ENCODE measurements at regions not wholly inside any gene's neighbourhood (a gene's known extent, or its start where the extent isn't known, plus 50 kb on each side); places are given as distances from the start of the nearest gene placed in this dataset.

GRCh38 chr22:49035818-49036457, 791.7 kb downstream of the BRD1 start:
- Histone ChIP-seq H3K9me3 (ENCODE audit: control insufficient read depth in 1 of 2, insufficient read depth in 1 of 2, low read depth in 1 of 2, low read length in 2 of 2) (no peaks in the 10 kb centered on the region), H3K27ac (ENCODE audit: low read depth, low read length) (no peak overlapping the region), H3K27me3 (ENCODE audit: insufficient read depth, low read length) (peaks cover 15% of the 10 kb centered on the region), H4K20me1 (ENCODE audit: insufficient read depth) (no peaks in the 10 kb centered on the region), H2AFZ (ENCODE audit: low read depth, low read length, poor library complexity, severe bottlenecking) (no peak overlapping the region), H3K9ac (ENCODE audit: low read length) (no peak overlapping the region), H3K9me2 (ENCODE audit: insufficient read depth) (no peaks in the 10 kb centered on the region), H3K79me2 (ENCODE audit: insufficient read depth, low read length) (no peaks in the 10 kb centered on the region), H3K4me2 (ENCODE audit: low read length) (no peak overlapping the region), H3K36me3 (ENCODE audit: control insufficient read depth in 1 of 2, insufficient read depth in 2 of 2, low read length in 2 of 2) (no peaks in the 10 kb centered on the region), H3K4me1 (ENCODE audit: control insufficient read depth in 1 of 2, insufficient read depth in 2 of 2, low read length in 2 of 2) (no peaks in the 10 kb centered on the region), H3K4me3 (replicated peaks in 1 of 2; ENCODE audit: low read depth in 1 of 2, low read length in 2 of 2) (no peak overlapping the region)
- RAD21 ChIA-PET (ENCODE audit: low non-redundant PET in 1 of 2, low total read pairs in 2 of 2, uncharacterized antibody in 2 of 2, unreplicated experiment in 2 of 2): no interaction called here
- DNase-seq (ENCODE audit: low read depth, low spot score): no peak
- no TSS peak for BruUV-seq (replicated peaks)
- TF ChIP-seq YY1 (IDR thresholded peaks at IDR 0.05; ENCODE audit: extremely low read depth, insufficient replicate concordance, low read depth, low read length) (no peak), POLR2AphosphoS5 (IDR thresholded peaks at IDR 0.05; ENCODE audit: low read depth, low read length) (no peak), EGR1 (IDR thresholded peaks at IDR 0.05; ENCODE audit: low read depth) (no peak), ATF3 (IDR thresholded peaks at IDR 0.05) (no peak), SIN3A (IDR thresholded peaks at IDR 0.05; ENCODE audit: low read depth) (no peak), JUND (IDR thresholded peaks at IDR 0.05) (no peak), CEBPB (IDR thresholded peaks at IDR 0.05; ENCODE audit: low read depth) (no peak)
- CTCF ChIA-PET: no interaction called here
- POLR2A ChIA-PET: no interaction called here
- no peak for ATAC-seq
- intact Hi-C loops (cut with micrococcal nuclease): no loop called here

- Histone ChIP-seq H3K9me2 (ENCODE audit: insufficient read depth) (no peaks in the 10 kb centered on the region), H3K4me2 (ENCODE audit: low read length) (no peak overlapping the region), H3K36me3 (ENCODE audit: control insufficient read depth in 1 of 2, insufficient read depth in 2 of 2, low read length in 2 of 2) (no peaks in the 10 kb centered on the region), H3K4me1 (ENCODE audit: control insufficient read depth in 1 of 2, insufficient read depth in 2 of 2, low read length in 2 of 2) (no peaks in the 10 kb centered on the region), H3K9me3 (ENCODE audit: control insufficient read depth in 1 of 2, insufficient read depth in 1 of 2, low read depth in 1 of 2, low read length in 2 of 2) (no peaks in the 10 kb centered on the region), H4K20me1 (ENCODE audit: insufficient read depth) (no peaks in the 10 kb centered on the region), H3K79me2 (ENCODE audit: insufficient read depth, low read length) (no peaks in the 10 kb centered on the region), H2AFZ (ENCODE audit: low read depth, low read length, poor library complexity, severe bottlenecking) (no peak overlapping the region), H3K4me3 (replicated peaks in 1 of 2; ENCODE audit: low read depth in 1 of 2, low read length in 2 of 2) (no peak overlapping the region), H3K27ac (ENCODE audit: low read depth, low read length) (no peak overlapping the region), H3K27me3 (ENCODE audit: insufficient read depth, low read length) (peaks cover 18% of the 10 kb centered on the region), H3K9ac (ENCODE audit: low read length) (no peak overlapping the region)
- DNase-seq (ENCODE audit: low read depth, low spot score) (no peak), ATAC-seq (no peak)
- intact Hi-C loops (cut with micrococcal nuclease): no loop called here
- TF ChIP-seq ZFX (IDR thresholded peaks at IDR 0.05) (no peak), CEBPB (IDR thresholded peaks at IDR 0.05; ENCODE audit: low read depth) (no peak), CBX3 (IDR thresholded peaks at IDR 0.05; ENCODE audit: low read depth) (no peak), POLR2A (IDR thresholded peaks at IDR 0.05; ENCODE audit: borderline replicate concordance, extremely low read depth, insufficient read depth, insufficient read length) (no peak)
- CTCF ChIA-PET: no interaction called here
- BruUV-seq (replicated peaks): no TSS peak
- RAD21 ChIA-PET (ENCODE audit: low non-redundant PET in 1 of 2, low total read pairs in 2 of 2, uncharacterized antibody in 2 of 2, unreplicated experiment in 2 of 2): no interaction called here
- POLR2A ChIA-PET: no interaction called here
Measured at GRCh38 chr22:49034836-49035817, 792.5 kb downstream of the BRD1 start.
